AG08396 (cell line): ENCODE measurements at regions not wholly inside any gene's neighbourhood (a gene's known extent, or its start where the extent isn't known, plus 50 kb on each side); places are given as distances from the start of the nearest gene placed in this dataset.

Experiments used
- DNase-seq: peaks from one replicate; pipeline ENCODE4 v3.0.0; 2012; ENCODE audit warnings: low spot score, mixed read lengths

GRCh38 chr12:42761086-42761485 is 171.5 kb upstream of the PRICKLE1 start:
- no peak for DNase-seq

- no peak for DNase-seq
These were observed 171.0 kb upstream of the PRICKLE1 start for GRCh38 chr12:42760550-42760949.

GRCh38 chr12:42759622-42760273 is 170.2 kb upstream of the PRICKLE1 start:
- DNase-seq: peak; percentile 41

GRCh38 chr12:42758806-42759205 is 169.3 kb upstream of the PRICKLE1 start:
- DNase-seq: no peak

GRCh38 chr12:42757624-42758119 is 168.1 kb upstream of the PRICKLE1 start:
- no peak for DNase-seq

- peak; percentile 66 for DNase-seq
These were observed 167.5 kb upstream of the PRICKLE1 start for GRCh38 chr12:42756841-42757623.

GRCh38 chr12:42750356-42750755 is 160.8 kb upstream of the PRICKLE1 start:
- no peak for DNase-seq

GRCh38 chr12:42749239-42749638 is 159.7 kb upstream of the PRICKLE1 start:
- DNase-seq: no peak

- no peak for DNase-seq
These were observed 155.1 kb upstream of the PRICKLE1 start for GRCh38 chr12:42744539-42745182.

- DNase-seq: no peak
These were observed 153.2 kb upstream of the PRICKLE1 start for GRCh38 chr12:42742716-42743115.

- peak; percentile 39 for DNase-seq
These were observed 152.4 kb upstream of the PRICKLE1 start for GRCh38 chr12:42741771-42742510.

GRCh38 chr12:42741091-42741490 is 151.5 kb upstream of the PRICKLE1 start:
- DNase-seq: no peak

- no peak for DNase-seq
These were observed 147.9 kb upstream of the PRICKLE1 start for GRCh38 chr12:42737398-42737797.

- DNase-seq: no peak
These were observed 146.4 kb upstream of the PRICKLE1 start for GRCh38 chr12:42735861-42736361.

- no peak for DNase-seq
These were observed 144.4 kb upstream of the PRICKLE1 start for GRCh38 chr12:42733911-42734310.

- DNase-seq: no peak
These were observed 143.4 kb upstream of the PRICKLE1 start for GRCh38 chr12:42732908-42733411.

- no peak for DNase-seq
These were observed 140.7 kb upstream of the PRICKLE1 start for GRCh38 chr12:42730291-42730690.

- DNase-seq: no peak
These were observed 140.0 kb upstream of the PRICKLE1 start for GRCh38 chr12:42729535-42729900.

GRCh38 chr12:42728770-42729534 is 139.4 kb upstream of the PRICKLE1 start:
- DNase-seq: no peak

GRCh38 chr12:42728287-42728686 is 138.7 kb upstream of the PRICKLE1 start:
- no peak for DNase-seq

- DNase-seq: peak; percentile 61
These were observed 136.3 kb upstream of the PRICKLE1 start for GRCh38 chr12:42725809-42726208.
